ENCODE measurements at regions not wholly inside any gene's neighbourhood (a gene's known extent, or its start where the extent isn't known, plus 50 kb on each side); places are given as distances from the start of the nearest gene placed in this dataset.

GRCh38 chr3:177410730-177411129 is 213.4 kb upstream of the TBL1XR1 start:
- Histone ChIP-seq H3K23me2 (ENCODE audit: low read depth, low read length) (no peaks in the 10 kb centered on the region; the same call in 1 of the 2 replicates), H2BK5ac (ENCODE audit: low read depth, low read length) (no peak overlapping the region), H3K27me3 (replicated peaks in 1 of 4; ENCODE audit: control insufficient read depth in 3 of 4, extremely low read depth in 1 of 4, insufficient read depth in 3 of 4, low read length in 3 of 4) (no peaks in the 10 kb centered on the region), H3K9ac (replicated peaks in 1 of 4; ENCODE audit: extremely low read depth in 1 of 4, low read depth in 3 of 4, low read length in 3 of 4) (no peak overlapping the region), H3K18ac (ENCODE audit: extremely low read depth, low read length) (no peak overlapping the region), H3K36me3 (ENCODE audit: control insufficient read depth in 2 of 4, insufficient read depth in 4 of 4, low read length in 3 of 4) (no peaks in the 10 kb centered on the region), H3K14ac (ENCODE audit: insufficient read length) (no peak overlapping the region), H2BK15ac (ENCODE audit: low read length) (no peak overlapping the region), H3K4ac (replicated peaks; ENCODE audit: insufficient read length, low read depth, low read length) (no peak overlapping the region), H2AK5ac (ENCODE audit: low read depth, low read length) (no peak overlapping the region), H4K5ac (ENCODE audit: insufficient read length, low read depth, low read length) (no peak overlapping the region), H2BK12ac (ENCODE audit: low read depth, low read length) (no peak overlapping the region), H3K27ac (ENCODE audit: low read depth, low read length) (no peak overlapping the region), H3K4me3 (ENCODE audit: extremely low read depth in 1 of 4, insufficient read depth in 2 of 4, low read depth in 3 of 4, low read length in 4 of 4) (no peak overlapping the region), H4K8ac (ENCODE audit: extremely low read depth, insufficient read depth, low read length) (no peak overlapping the region), H4K20me1 (replicated peaks in 1 of 2; ENCODE audit: control insufficient read depth in 1 of 2, insufficient read depth in 2 of 2, low read length in 2 of 2) (no peaks in the 10 kb centered on the region), H3K4me2 (ENCODE audit: insufficient read depth in 1 of 2, low read depth in 2 of 2, low read length in 2 of 2) (no peak overlapping the region), H3K4me1 (replicated peaks in 1 of 4; ENCODE audit: control insufficient read depth in 3 of 4, insufficient read depth in 4 of 4, low read length in 3 of 4) (no peaks in the 10 kb centered on the region), H3K23ac (ENCODE audit: insufficient read length) (no peak overlapping the region), H2AFZ (ENCODE audit: low read length) (no peak overlapping the region), H4K91ac (replicated peaks; ENCODE audit: insufficient read length, low read length) (no peak overlapping the region), H3K9me3 (ENCODE audit: insufficient read depth in 2 of 2, low read depth in 1 of 2, low read length in 1 of 2) (peaks cover 0 to 8% of the 10 kb centered on the region in 2 experiments; a peak in 1 of 4 replicates), H2BK120ac (replicated peaks; ENCODE audit: low read depth, low read length) (no peak overlapping the region), H2BK20ac (ENCODE audit: low read length) (no peak overlapping the region), H3K79me2 (ENCODE audit: control insufficient read depth in 1 of 2, insufficient read depth in 2 of 2, low read length in 2 of 2) (no peaks in the 10 kb centered on the region), H3K79me1 (ENCODE audit: low read depth, low read length) (no peaks in the 10 kb centered on the region), H3K56ac (replicated peaks; ENCODE audit: insufficient read length, low read depth, low read length) (no peak overlapping the region)
- 90% methylated on average over 4 of the region's 4 CpGs; no CpG with 5 or more reads in 1 of the 2 experiments for WGBS, 2 experiments (ENCODE audit: extremely low coverage in 1 of 2, insufficient coverage in 1 of 2, insufficient read length in 1 of 2, insufficient replicate concordance in 2 of 2, low coverage in 1 of 2, low lambda C conversion rate in 2 of 2, missing lambda C conversion rate in 1 of 2)
- DNase-seq (ENCODE audit: low read depth in 1 of 2, low spot score in 2 of 2): no peak
- POLR2A ChIA-PET (ENCODE audit: partially characterized antibody): interaction anchor here (1.4 kb wide), 1 partner anchor 14 kb away, joined by 3 read pairs; no protein-coding TSS in a partner anchor
- no peak for FAIRE-seq
- CTCF ChIA-PET (ENCODE audit: partially characterized antibody): no interaction called here
- TF ChIP-seq PHF8 (conservative IDR thresholded peaks at IDR 0.05; ENCODE audit: low read depth, low read length) (no peak), KDM1A (IDR thresholded peaks at IDR 0.05; ENCODE audit: borderline replicate concordance, low read length) (no peak), KDM4A (IDR thresholded peaks at IDR 0.05; ENCODE audit: low read depth, low read length, severe bottlenecking) (no peak), RFX5 (IDR thresholded peaks at IDR 0.05; ENCODE audit: borderline replicate concordance, low read depth, low read length) (no peak)
